ENCODE measurements at regions not wholly inside any gene's neighbourhood (a gene's known extent, or its start where the extent isn't known, plus 50 kb on each side); places are given as distances from the start of the nearest gene placed in this dataset.

GRCh38 chr18:56373601-56374000 lies 264.8 kb downstream of the TXNL1 start:
- no peak for TF ChIP-seq EZH2 (IDR thresholded peaks at IDR 0.05; ENCODE audit: insufficient read depth, low read length)
- no peak for TF ChIP-seq CTCF (IDR thresholded peaks at IDR 0.05; ENCODE audit: insufficient read depth, low read depth, low read length)
